ENCODE measurements at regions not wholly inside any gene's neighbourhood (a gene's known extent, or its start where the extent isn't known, plus 50 kb on each side); places are given as distances from the start of the nearest gene placed in this dataset.

GRCh38 chr1:213643360-213643759 is 344.4 kb upstream of the PROX1 start:
- no peaks in the 10 kb centered on the region for H4K20me1 ChIP-seq

DNA sequence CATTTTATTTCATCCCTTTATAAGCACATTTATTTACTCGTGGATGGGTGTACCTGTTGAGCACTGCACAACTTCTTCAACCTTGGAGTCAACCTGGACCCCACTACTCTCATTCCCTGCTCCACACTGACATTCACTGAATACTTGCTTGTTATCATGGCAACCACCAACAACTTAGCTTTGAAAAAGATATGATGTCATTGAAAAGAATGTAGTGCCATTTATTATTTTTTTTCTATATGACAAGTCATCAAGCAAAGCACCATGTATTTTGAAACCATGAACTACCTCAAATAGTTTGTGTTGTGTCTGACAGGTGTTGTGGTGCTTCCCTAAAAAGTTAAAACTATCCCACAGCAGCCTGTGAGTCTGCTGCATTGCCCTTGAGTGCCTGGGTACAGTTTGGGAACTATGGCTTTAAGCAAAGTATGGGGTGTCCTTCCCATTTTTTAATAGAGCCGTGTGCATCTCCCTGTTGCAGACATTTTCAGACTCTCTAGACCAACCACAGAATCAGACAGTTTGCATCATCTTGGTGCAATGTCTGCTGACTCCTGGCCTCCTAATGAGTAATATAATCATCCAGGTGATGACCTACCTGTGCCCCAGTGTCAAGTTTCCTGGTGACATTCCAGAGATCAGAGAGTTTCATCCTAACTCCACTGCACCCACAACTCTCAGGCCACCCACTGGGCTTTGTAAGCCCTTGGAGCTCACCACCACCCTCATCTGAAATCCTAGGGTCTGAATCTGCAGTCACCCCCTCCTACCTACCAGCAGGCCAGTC is 339.7 kb upstream of the PROX1 start:
- Histone ChIP-seq H3K4me3 (no peak overlapping the region), H3K27me3 (no peaks in the 10 kb centered on the region), H3K4me1 (no peaks in the 10 kb centered on the region), H3K36me3 (no peaks in the 10 kb centered on the region), H3K9ac (no peak overlapping the region), H4K20me1 (no peaks in the 10 kb centered on the region), H3K4me2 (no peak overlapping the region), H3K9me3 (replicated peaks in 1 of 11) (peaks cover 0 to 6% (median 0%) of the 10 kb centered on the region in 11 experiments; a peak in 1 of 22 replicates), H3K27ac (no peak overlapping the region)
- TF ChIP-seq Cebpa-rat (IDR thresholded peaks at IDR 0.05), result no peak

More at GRCh38 chr1:213643360-213643759, 344.4 kb upstream of the PROX1 start:
- Histone ChIP-seq H3K4me2 (no peak overlapping the region), H3K36me3 (no peaks in the 10 kb centered on the region), H3K4me1 (no peaks in the 10 kb centered on the region), H3K27me3 (no peaks in the 10 kb centered on the region), H3K4me3 (no peak overlapping the region), H3K27ac (no peak overlapping the region), H3K9me3 (replicated peaks in 1 of 11) (no peaks in the 10 kb centered on the region; a peak in 1 of 22 replicates), H3K9ac (no peak overlapping the region)
- TF ChIP-seq Cebpa-rat (IDR thresholded peaks at IDR 0.05), result no peak

DNA sequence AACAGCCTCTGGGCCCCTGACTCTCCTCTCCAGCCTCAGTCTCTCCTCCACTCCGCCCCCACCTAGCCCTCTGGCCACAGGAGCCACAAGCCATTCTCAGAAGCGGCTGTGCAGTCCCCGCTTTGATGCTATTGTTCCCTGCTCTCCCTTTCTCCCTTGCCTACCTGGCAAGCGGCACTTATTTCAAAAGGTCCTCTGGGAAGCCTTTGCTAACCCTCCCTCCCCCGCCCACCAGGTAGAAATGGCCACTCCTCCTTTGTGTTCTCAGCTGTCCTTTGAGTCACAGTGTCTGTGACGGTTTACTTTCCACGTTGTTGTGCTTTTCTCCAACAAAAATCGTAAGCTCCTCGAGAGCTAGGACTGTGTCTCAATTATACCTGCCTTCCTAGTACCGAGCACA is 338.4 kb upstream of the PROX1 start:
- H3K4me3 ChIP-seq, result no peak overlapping the region
- no peak for TF ChIP-seq Cebpa-rat (IDR thresholded peaks at IDR 0.05)
- H3K4me2 ChIP-seq, result no peak overlapping the region
- H3K27me3 ChIP-seq, result no peaks in the 10 kb centered on the region
- H3K36me3 ChIP-seq, result no peaks in the 10 kb centered on the region
- peaks cover 0 to 6% (median 0%) of the 10 kb centered on the region in 11 experiments; a peak in 1 of 22 replicates for H3K9me3 ChIP-seq (replicated peaks in 1 of 11)
- H4K20me1 ChIP-seq, result no peaks in the 10 kb centered on the region
- no peaks in the 10 kb centered on the region for H3K4me1 ChIP-seq
- no peak overlapping the region for H3K9ac ChIP-seq
- no peak overlapping the region for H3K27ac ChIP-seq

- TF ChIP-seq Cebpa-rat (IDR thresholded peaks at IDR 0.05), result no peak
- H3K9ac ChIP-seq, result no peak overlapping the region
- no peaks in the 10 kb centered on the region for H4K20me1 ChIP-seq
- H3K4me1 ChIP-seq, result no peaks in the 10 kb centered on the region
- H3K27ac ChIP-seq, result no peak overlapping the region
- H3K27me3 ChIP-seq, result no peaks in the 10 kb centered on the region
- H3K36me3 ChIP-seq, result no peaks in the 10 kb centered on the region
- no peak overlapping the region for H3K4me2 ChIP-seq
- H3K9me3 ChIP-seq (replicated peaks in 1 of 11), result peaks cover 0 to 6% (median 0%) of the 10 kb centered on the region in 11 experiments; a peak in 1 of 22 replicates
- no peak overlapping the region for H3K4me3 ChIP-seq
These were observed 337.2 kb upstream of the PROX1 start for GRCh38 chr1:213650603-213651002.

DNA sequence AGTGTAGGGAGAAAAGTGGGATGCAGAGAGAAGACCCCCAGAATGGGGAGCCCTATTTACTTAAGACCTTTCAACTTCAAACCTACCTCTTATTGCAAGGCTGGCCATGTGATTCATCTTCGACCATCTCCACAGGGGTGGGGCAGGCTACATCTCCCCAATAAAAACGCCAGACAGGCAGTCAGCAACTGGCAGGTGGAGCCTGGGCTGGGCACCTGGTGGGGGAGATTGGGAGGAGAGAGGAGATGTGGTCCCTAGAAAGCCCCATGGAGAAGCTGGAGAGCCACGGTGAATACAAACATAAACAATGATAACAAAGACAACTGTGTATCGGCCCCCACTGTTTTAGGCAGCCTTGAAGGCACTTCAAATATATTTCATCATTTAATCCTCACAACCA is 336.7 kb upstream of the PROX1 start:
- Histone ChIP-seq H3K4me2 (no peak overlapping the region), H3K27ac (no peak overlapping the region), H3K9ac (no peak overlapping the region), H4K20me1 (no peaks in the 10 kb centered on the region), H3K9me3 (replicated peaks in 1 of 11) (peaks cover 0 to 6% (median 0%) of the 10 kb centered on the region in 11 experiments; a peak in 1 of 22 replicates), H3K36me3 (no peaks in the 10 kb centered on the region), H3K4me1 (no peaks in the 10 kb centered on the region), H3K4me3 (no peak overlapping the region), H3K27me3 (no peaks in the 10 kb centered on the region)
- TF ChIP-seq Cebpa-rat (IDR thresholded peaks at IDR 0.05), result no peak

DNA sequence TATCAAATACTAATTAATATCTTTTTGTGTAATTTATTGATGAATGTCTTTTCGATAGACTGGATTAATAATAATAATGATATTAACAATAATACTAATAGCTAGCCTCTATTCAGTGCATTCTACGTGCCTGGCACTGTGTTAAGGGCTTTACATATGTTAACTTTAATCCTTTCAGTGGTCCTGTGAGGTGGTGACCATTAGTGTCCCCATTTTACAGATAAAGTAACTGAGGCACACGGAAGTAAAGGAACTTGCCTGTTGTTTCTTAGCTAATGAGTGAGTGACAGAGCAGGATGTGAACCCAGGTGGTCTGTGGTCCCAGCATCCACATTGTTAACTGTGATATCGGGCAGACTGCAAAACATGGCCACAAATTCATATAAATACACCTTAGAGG is 335.7 kb upstream of the PROX1 start:
- H3K4me2 ChIP-seq, result no peak overlapping the region
- TF ChIP-seq Cebpa-rat (IDR thresholded peaks at IDR 0.05), result no peak
- H3K9me3 ChIP-seq (replicated peaks in 1 of 11), result peaks cover 0 to 6% (median 0%) of the 10 kb centered on the region in 11 experiments; a peak in 1 of 22 replicates
- no peaks in the 10 kb centered on the region for H3K4me1 ChIP-seq
- H3K27me3 ChIP-seq, result no peaks in the 10 kb centered on the region
- no peaks in the 10 kb centered on the region for H4K20me1 ChIP-seq
- H3K36me3 ChIP-seq, result no peaks in the 10 kb centered on the region
- no peak overlapping the region for H3K9ac ChIP-seq
- H3K4me3 ChIP-seq, result no peak overlapping the region
- H3K27ac ChIP-seq, result no peak overlapping the region

- no peak overlapping the region for H3K9ac ChIP-seq
- H3K4me3 ChIP-seq, result no peak overlapping the region
- no peaks in the 10 kb centered on the region for H3K27me3 ChIP-seq
- H3K4me1 ChIP-seq, result no peaks in the 10 kb centered on the region
- H3K9me3 ChIP-seq (replicated peaks in 1 of 11), result no peaks in the 10 kb centered on the region
- TF ChIP-seq Cebpa-rat (IDR thresholded peaks at IDR 0.05), result no peak
- no peak overlapping the region for H3K4me2 ChIP-seq
- no peaks in the 10 kb centered on the region for H3K36me3 ChIP-seq
- H4K20me1 ChIP-seq, result no peaks in the 10 kb centered on the region
- H3K27ac ChIP-seq, result no peak overlapping the region
These were observed 331.7 kb upstream of the PROX1 start for GRCh38 chr1:213656039-213656438.

DNA sequence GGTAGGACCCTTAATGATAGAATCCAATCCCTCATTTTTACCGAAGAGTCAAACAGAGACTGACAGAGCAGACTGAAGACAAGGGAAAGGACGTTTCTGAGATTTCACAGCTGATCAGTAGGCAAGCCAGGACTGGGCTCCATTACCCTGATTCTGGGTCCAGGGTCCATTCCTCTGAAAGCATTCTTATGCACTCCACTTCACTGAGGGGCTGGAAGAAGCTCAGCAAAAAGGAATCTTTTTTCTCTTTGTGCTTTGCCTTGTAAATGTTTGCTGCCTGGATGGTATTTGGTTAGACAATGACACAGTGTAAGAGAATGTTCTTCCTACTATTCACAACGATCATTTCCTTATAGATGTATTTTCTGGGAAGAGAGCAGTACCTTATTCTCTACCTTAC is 331.3 kb upstream of the PROX1 start:
- no peaks in the 10 kb centered on the region for H3K9me3 ChIP-seq (replicated peaks in 1 of 11)
- no peaks in the 10 kb centered on the region for H3K4me1 ChIP-seq
- no peaks in the 10 kb centered on the region for H4K20me1 ChIP-seq
- no peak overlapping the region for H3K4me2 ChIP-seq
- no peak overlapping the region for H3K4me3 ChIP-seq
- H3K27me3 ChIP-seq, result no peaks in the 10 kb centered on the region
- no peak overlapping the region for H3K27ac ChIP-seq
- H3K36me3 ChIP-seq, result no peaks in the 10 kb centered on the region
- no peak for TF ChIP-seq Cebpa-rat (IDR thresholded peaks at IDR 0.05)
- no peak overlapping the region for H3K9ac ChIP-seq

DNA sequence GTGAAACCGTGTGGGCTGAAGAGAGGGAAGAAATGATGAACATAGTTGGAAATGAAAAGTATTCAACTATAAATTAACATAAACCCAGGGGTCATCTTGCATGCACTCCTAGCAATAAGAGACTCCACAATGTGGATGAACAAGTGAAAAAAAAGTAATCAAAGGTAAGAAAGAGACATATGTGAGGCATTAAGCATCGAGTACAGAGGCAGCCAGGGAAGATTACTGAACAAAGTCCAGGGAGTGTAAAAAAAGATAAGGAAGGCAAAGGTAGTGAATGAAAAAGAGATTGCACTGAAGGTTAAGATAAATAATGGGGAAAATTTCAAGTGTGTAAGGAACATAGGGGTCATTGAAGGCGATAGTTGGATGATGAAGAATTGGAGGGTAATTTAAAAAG is 330.8 kb upstream of the PROX1 start:
- Histone ChIP-seq H3K9ac (no peak overlapping the region), H3K36me3 (no peaks in the 10 kb centered on the region), H3K27ac (no peak overlapping the region), H4K20me1 (no peaks in the 10 kb centered on the region), H3K9me3 (replicated peaks in 1 of 11) (no peaks in the 10 kb centered on the region), H3K4me1 (no peaks in the 10 kb centered on the region), H3K4me3 (no peak overlapping the region), H3K27me3 (no peaks in the 10 kb centered on the region), H3K4me2 (no peak overlapping the region)
- no peak for TF ChIP-seq Cebpa-rat (IDR thresholded peaks at IDR 0.05)

DNA sequence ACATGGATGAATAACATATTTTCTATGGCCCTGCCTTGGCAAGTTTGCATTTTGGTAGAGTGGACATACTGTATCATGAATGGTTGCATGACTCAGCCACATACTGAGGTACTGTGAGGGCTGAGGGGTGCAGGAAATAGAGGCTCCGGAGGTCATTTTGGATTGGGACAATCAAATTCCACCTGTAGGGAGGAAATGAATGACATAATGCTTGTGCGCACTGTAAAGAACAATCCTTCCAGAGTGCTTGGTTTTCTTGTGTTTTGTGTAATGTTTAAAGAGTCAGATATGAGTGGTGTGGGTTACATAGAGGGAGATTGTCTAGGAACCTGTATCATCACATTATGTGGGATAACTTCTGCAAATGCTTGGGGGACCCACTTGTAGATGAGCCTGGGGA is 329.9 kb upstream of the PROX1 start:
- no peaks in the 10 kb centered on the region for H4K20me1 ChIP-seq
- no peaks in the 10 kb centered on the region for H3K27me3 ChIP-seq
- no peaks in the 10 kb centered on the region for H3K9me3 ChIP-seq (replicated peaks in 1 of 11)
- no peak overlapping the region for H3K4me3 ChIP-seq
- no peak overlapping the region for H3K4me2 ChIP-seq
- H3K27ac ChIP-seq, result no peak overlapping the region
- no peaks in the 10 kb centered on the region for H3K4me1 ChIP-seq
- H3K9ac ChIP-seq, result no peak overlapping the region
- TF ChIP-seq Cebpa-rat (IDR thresholded peaks at IDR 0.05), result no peak
- no peaks in the 10 kb centered on the region for H3K36me3 ChIP-seq

Measured in BLaER1 treated with 17β-estradiol and CSF1 and Interleukin-3, amounts not matched to agents 10 nM and 100 nM (cell line).